ENCODE measurements at regions not wholly inside any gene's neighbourhood (a gene's known extent, or its start where the extent isn't known, plus 50 kb on each side); places are given as distances from the start of the nearest gene placed in this dataset.

- no peak for TF ChIP-seq ZNF462 (CRISPR knock-in tag; IDR thresholded peaks at IDR 0.05)
- no peak for TF ChIP-seq CREB1 (CRISPR knock-in tag; IDR thresholded peaks at IDR 0.05; ENCODE audit: low read depth)
Measured at GRCh38 chr2:125227843-125228392, 1202.8 kb downstream of the CNTNAP5 start (continued).

- Mint-ChIP-seq H3K4me3 (no peak overlapping the region), H3K27ac (no peak overlapping the region), H3K9me3 (no peaks in the 10 kb centered on the region), H3K36me3 (ENCODE audit: low read depth) (no peaks in the 10 kb centered on the region), H3K4me1 (no peaks in the 10 kb centered on the region), H3K27me3 (ENCODE audit: insufficient read depth, low read depth, poor library complexity) (no peaks in the 10 kb centered on the region)
- Histone ChIP-seq H3F3A (replicated peaks; ENCODE audit: low read depth) (no peaks in the 10 kb centered on the region), H4K20me1 (replicated peaks; ENCODE audit: insufficient read depth) (no peaks in the 10 kb centered on the region), H3K4me3 (no peak overlapping the region), H3K9me2 (ENCODE audit: insufficient read depth) (no peaks in the 10 kb centered on the region), H3K36me3 (ENCODE audit: insufficient read depth) (no peaks in the 10 kb centered on the region), H3K4me2 (no peak overlapping the region), H3K4me1 (ENCODE audit: insufficient read depth) (no peaks in the 10 kb centered on the region), H3K27me3 (ENCODE audit: insufficient read depth) (no peaks in the 10 kb centered on the region), H2AFZ (no peak overlapping the region), H3K27ac (ENCODE audit: low read depth) (no peak overlapping the region), H3K79me2 (replicated peaks; ENCODE audit: insufficient read depth) (no peaks in the 10 kb centered on the region)
- ATAC-seq (no peak), DNase-seq (ENCODE audit: low spot score) (no peak)
- no peak for TF ChIP-seq ZNF331 (CRISPR knock-in tag; IDR thresholded peaks at IDR 0.05; ENCODE audit: low read depth)
- no peak for TF ChIP-seq ETS1 (IDR thresholded peaks at IDR 0.05)
- no peak for TF ChIP-seq EZH2phosphoT487 (IDR thresholded peaks at IDR 0.05; ENCODE audit: unreplicated experiment)
- TF ChIP-seq STAT1 (IDR thresholded peaks at IDR 0.05; ENCODE audit: unreplicated experiment) = no peak
- no peak for TF ChIP-seq ZNF462 (CRISPR knock-in tag; IDR thresholded peaks at IDR 0.05)
- TF ChIP-seq CREB1 (CRISPR knock-in tag; IDR thresholded peaks at IDR 0.05; ENCODE audit: low read depth) = no peak
- no peak for TF ChIP-seq NANOG (IDR thresholded peaks at IDR 0.05; ENCODE audit: borderline replicate concordance)
- no peak for TF ChIP-seq ZNF114 (CRISPR knock-in tag; IDR thresholded peaks at IDR 0.05)
- no peak for TF ChIP-seq EZH2 (IDR thresholded peaks at IDR 0.05; ENCODE audit: low read depth, unreplicated experiment)
Measured at GRCh38 chr2:125240870-125241269, 1215.8 kb downstream of the CNTNAP5 start.
